SH-SY5Y (cell line): ENCODE measurements at regions not wholly inside any gene's neighbourhood (a gene's known extent, or its start where the extent isn't known, plus 50 kb on each side); places are given as distances from the start of the nearest gene placed in this dataset.

Source experiments
- GATA2 ChIP-seq: IDR thresholded peaks from 2 replicates; pipeline ENCODE4 v1.6.1; 2011; ENCODE audit warnings: mild to moderate bottlenecking, low read depth, low read length
- GATA3 ChIP-seq: IDR thresholded peaks from 2 replicates; pipeline ENCODE4 v1.6.1; 2011; ENCODE audit warnings: low read depth, mild to moderate bottlenecking, low read length, moderate library complexity

GRCh38 chr2:21822505-21822904 is 698.7 kb downstream of the TDRD15 start:
- TF ChIP-seq GATA3 (no peak), GATA2 (no peak)
